ENCODE measurements at regions not wholly inside any gene's neighbourhood (a gene's known extent, or its start where the extent isn't known, plus 50 kb on each side); places are given as distances from the start of the nearest gene placed in this dataset.

DNA sequence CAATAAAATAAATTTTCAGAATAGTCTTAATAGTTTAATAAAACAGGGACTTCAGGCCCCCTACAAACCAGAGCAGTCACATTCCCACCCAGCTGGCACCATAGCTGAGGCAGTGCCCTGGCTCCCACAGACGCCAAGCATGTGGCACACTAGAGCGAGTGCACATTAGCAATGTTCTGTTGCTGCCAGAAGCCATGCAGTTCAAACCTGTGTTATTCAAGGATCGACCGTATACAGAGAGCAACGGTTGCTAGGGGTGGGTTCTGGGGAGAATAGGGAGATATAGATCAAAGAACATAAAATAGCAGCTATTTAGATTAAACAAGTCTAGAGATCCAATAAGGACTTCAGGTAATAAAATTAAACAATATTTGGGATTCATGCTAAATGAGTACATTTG lies 419.3 kb upstream of the KLHL1 start:
- Histone ChIP-seq H3K27me3 (ENCODE audit: control insufficient read depth, extremely low read depth, insufficient read depth, low read length) (no peaks in the 10 kb centered on the region), H3K36me3 (ENCODE audit: control insufficient read depth in 2 of 2, extremely low read depth in 1 of 2, insufficient read depth in 2 of 2, low read length in 2 of 2) (no peaks in the 10 kb centered on the region), H3K4me3 (ENCODE audit: control insufficient read depth in 2 of 3, extremely low read depth in 1 of 3, insufficient read depth in 2 of 3, low read depth in 1 of 3, low read length in 3 of 3) (no peak overlapping the region), H2AFZ (ENCODE audit: control insufficient read depth, low read length) (no peak overlapping the region), H3K27ac (ENCODE audit: control insufficient read depth, insufficient read depth, low read length) (no peak overlapping the region), H3K9ac (ENCODE audit: control insufficient read depth, extremely low read depth, insufficient read depth, low read length) (no peak overlapping the region), H3K9me3 (ENCODE audit: control insufficient read depth, low read depth, low read length) (no peaks in the 10 kb centered on the region), H4K20me1 (ENCODE audit: control insufficient read depth, extremely low read depth, insufficient read depth, low read length) (no peaks in the 10 kb centered on the region), H3K4me2 (ENCODE audit: control insufficient read depth, extremely low read depth, insufficient read depth, low read depth, low read length) (no peak overlapping the region), H3K4me1 (ENCODE audit: control insufficient read depth, extremely low read depth, insufficient read depth, low read length) (no peaks in the 10 kb centered on the region), H3K9me1 (ENCODE audit: control insufficient read depth, extremely low read depth, insufficient read depth, low read length) (no peaks in the 10 kb centered on the region), H3K79me2 (ENCODE audit: control insufficient read depth, insufficient read depth, low read length) (no peaks in the 10 kb centered on the region)
- no peak for DNase-seq (ENCODE audit: low read depth, low spot score)
- no peak for FAIRE-seq
- dilution Hi-C loops (cut with MboI; ENCODE audit: extremely low pct_ligation_motif_present, low sequenced_read_pairs) = no loop called here
- TF ChIP-seq EZH2 (IDR thresholded peaks at IDR 0.05; ENCODE audit: low read length) = no peak
- TF ChIP-seq, protein P1, sequence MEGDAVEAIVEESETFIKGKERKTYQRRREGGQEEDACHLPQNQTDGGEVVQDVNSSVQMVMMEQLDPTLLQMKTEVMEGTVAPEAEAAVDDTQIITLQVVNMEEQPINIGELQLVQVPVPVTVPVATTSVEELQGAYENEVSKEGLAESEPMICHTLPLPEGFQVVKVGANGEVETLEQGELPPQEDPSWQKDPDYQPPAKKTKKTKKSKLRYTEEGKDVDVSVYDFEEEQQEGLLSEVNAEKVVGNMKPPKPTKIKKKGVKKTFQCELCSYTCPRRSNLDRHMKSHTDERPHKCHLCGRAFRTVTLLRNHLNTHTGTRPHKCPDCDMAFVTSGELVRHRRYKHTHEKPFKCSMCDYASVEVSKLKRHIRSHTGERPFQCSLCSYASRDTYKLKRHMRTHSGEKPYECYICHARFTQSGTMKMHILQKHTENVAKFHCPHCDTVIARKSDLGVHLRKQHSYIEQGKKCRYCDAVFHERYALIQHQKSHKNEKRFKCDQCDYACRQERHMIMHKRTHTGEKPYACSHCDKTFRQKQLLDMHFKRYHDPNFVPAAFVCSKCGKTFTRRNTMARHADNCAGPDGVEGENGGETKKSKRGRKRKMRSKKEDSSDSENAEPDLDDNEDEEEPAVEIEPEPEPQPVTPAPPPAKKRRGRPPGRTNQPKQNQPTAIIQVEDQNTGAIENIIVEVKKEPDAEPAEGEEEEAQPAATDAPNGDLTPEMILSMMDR (optimal IDR thresholded peaks at IDR 0.05 in 1 of 3, IDR thresholded peaks at IDR 0.05 in 1 of 3, conservative IDR thresholded peaks at IDR 0.05 in 1 of 3; ENCODE audit: extremely low read depth in 1 of 3, insufficient read depth in 2 of 3, low read length in 3 of 3) = no peak

DNA sequence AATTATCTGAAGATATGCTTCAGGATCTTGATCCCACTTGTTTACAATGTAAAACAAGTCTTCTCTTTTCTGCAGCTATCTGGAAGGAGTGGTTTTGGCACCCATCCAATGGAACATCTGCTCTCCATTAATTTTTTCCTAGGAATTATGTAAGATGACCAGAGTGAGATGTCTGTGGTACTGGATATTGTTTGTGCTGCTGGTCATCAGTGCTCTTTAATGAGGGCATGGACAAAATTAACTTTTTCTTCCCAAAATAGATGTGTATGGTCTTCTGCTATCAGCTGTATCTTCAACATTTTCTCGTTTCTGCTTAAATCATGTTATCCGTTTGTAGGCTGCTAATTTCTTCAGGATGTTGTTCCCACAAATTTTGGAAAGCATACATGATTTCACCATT lies 415.4 kb upstream of the KLHL1 start:
- Histone ChIP-seq H4K20me1 (ENCODE audit: control insufficient read depth, extremely low read depth, insufficient read depth, low read length) (no peaks in the 10 kb centered on the region), H3K36me3 (ENCODE audit: control insufficient read depth in 2 of 2, extremely low read depth in 1 of 2, insufficient read depth in 2 of 2, low read length in 2 of 2) (no peaks in the 10 kb centered on the region), H3K27ac (ENCODE audit: control insufficient read depth, insufficient read depth, low read length) (no peak overlapping the region), H3K4me1 (ENCODE audit: control insufficient read depth, extremely low read depth, insufficient read depth, low read length) (no peaks in the 10 kb centered on the region), H3K79me2 (ENCODE audit: control insufficient read depth, insufficient read depth, low read length) (no peaks in the 10 kb centered on the region), H3K9me3 (ENCODE audit: control insufficient read depth, low read depth, low read length) (no peaks in the 10 kb centered on the region), H3K9me1 (ENCODE audit: control insufficient read depth, extremely low read depth, insufficient read depth, low read length) (no peaks in the 10 kb centered on the region), H2AFZ (ENCODE audit: control insufficient read depth, low read length) (no peak overlapping the region), H3K9ac (ENCODE audit: control insufficient read depth, extremely low read depth, insufficient read depth, low read length) (no peak overlapping the region), H3K27me3 (ENCODE audit: control insufficient read depth, extremely low read depth, insufficient read depth, low read length) (no peaks in the 10 kb centered on the region), H3K4me3 (ENCODE audit: control insufficient read depth in 2 of 3, extremely low read depth in 1 of 3, insufficient read depth in 2 of 3, low read depth in 1 of 3, low read length in 3 of 3) (no peak overlapping the region), H3K4me2 (ENCODE audit: control insufficient read depth, extremely low read depth, insufficient read depth, low read depth, low read length) (no peak overlapping the region)
- dilution Hi-C loops (cut with MboI; ENCODE audit: extremely low pct_ligation_motif_present, low sequenced_read_pairs) = no loop called here
- TF ChIP-seq, protein P1 (optimal IDR thresholded peaks at IDR 0.05 in 1 of 3, IDR thresholded peaks at IDR 0.05 in 1 of 3, conservative IDR thresholded peaks at IDR 0.05 in 1 of 3; ENCODE audit: extremely low read depth in 1 of 3, insufficient read depth in 2 of 3, low read length in 3 of 3) = no peak
- TF ChIP-seq EZH2 (IDR thresholded peaks at IDR 0.05; ENCODE audit: low read length) = no peak
- DNase-seq (ENCODE audit: low read depth, low spot score) (no peak), FAIRE-seq (no peak)
